ENCODE measurements at regions not wholly inside any gene's neighbourhood (a gene's known extent, or its start where the extent isn't known, plus 50 kb on each side); places are given as distances from the start of the nearest gene placed in this dataset.

DNA sequence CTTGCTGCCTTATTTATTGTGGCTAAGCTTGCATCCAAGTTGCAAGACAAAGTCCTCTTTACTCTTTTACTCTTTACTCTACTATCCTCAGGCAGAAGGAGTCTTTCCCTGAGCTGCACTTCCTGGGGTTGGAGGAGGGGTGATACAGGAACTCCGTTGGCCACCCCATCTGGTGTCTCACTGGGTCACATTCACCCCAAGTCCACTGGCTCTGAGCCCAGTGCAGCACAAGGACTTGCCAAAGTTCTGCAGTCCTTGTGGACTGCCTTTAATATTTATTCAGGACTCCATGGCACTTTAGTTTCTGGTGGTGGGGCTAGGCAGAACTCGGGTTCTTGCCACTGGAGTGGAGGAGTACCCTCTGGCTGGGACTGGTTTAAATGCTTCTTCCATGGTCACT lies 165.4 kb upstream of the KCNH8 start:
- Histone ChIP-seq H3K9me3 (ENCODE audit: control insufficient read depth, insufficient read depth, low read length) (peaks cover 8% of the 10 kb centered on the region), H4K5ac (ENCODE audit: low read depth, low read length) (no peak overlapping the region), H2AK9ac (replicated peaks; ENCODE audit: low read depth, low read length, poor library complexity) (no peak overlapping the region), H3K14ac (replicated peaks; ENCODE audit: low read depth, low read length) (no peak overlapping the region), H3K56ac (ENCODE audit: extremely low read depth, insufficient read depth, low read length) (no peak overlapping the region), H4K8ac (ENCODE audit: low read depth in 2 of 2, low read length in 2 of 2) (no peak overlapping the region), H3K4me2 (ENCODE audit: low read depth, low read length) (no peak overlapping the region), H3K36me3 (ENCODE audit: control insufficient read depth, insufficient read depth, low read length) (no peaks in the 10 kb centered on the region), H4K91ac (ENCODE audit: insufficient read depth, low read depth, low read length) (no peak overlapping the region), H3K27me3 (ENCODE audit: control insufficient read depth, insufficient read depth, low read length) (no peaks in the 10 kb centered on the region), H3K4me1 (ENCODE audit: control insufficient read depth, insufficient read depth, low read length) (no peaks in the 10 kb centered on the region), H4K20me1 (ENCODE audit: insufficient read depth, low read length) (no peaks in the 10 kb centered on the region), H2BK5ac (ENCODE audit: low read depth, low read length, poor library complexity, severe bottlenecking) (no peak overlapping the region), H2BK15ac (ENCODE audit: low read depth, low read length) (no peak overlapping the region), H2BK20ac (ENCODE audit: low read depth, low read length) (no peak overlapping the region), H2AFZ (replicated peaks; ENCODE audit: low read length, poor library complexity) (no peak overlapping the region), H3K9me1 (ENCODE audit: insufficient read depth, low read length) (no peaks in the 10 kb centered on the region), H3K79me1 (ENCODE audit: low read depth in 1 of 2, low read length in 2 of 2) (no peaks in the 10 kb centered on the region), H3K18ac (ENCODE audit: low read depth, low read length) (no peak overlapping the region), H2BK120ac (ENCODE audit: low read depth, low read length) (no peak overlapping the region), H2AK5ac (ENCODE audit: low read depth, low read length) (no peak overlapping the region), H3K4ac (ENCODE audit: low read depth, low read length) (no peak overlapping the region), H3K4me3 (ENCODE audit: insufficient read depth, low read depth, low read length) (no peak overlapping the region), H3K27ac (ENCODE audit: insufficient read depth, low read length) (no peak overlapping the region), H3K9ac (ENCODE audit: low read depth, low read length) (no peak overlapping the region), H3K23ac (ENCODE audit: low read depth, low read length) (no peak overlapping the region)
- ChIA-PET CTCF (no interaction called here), POLR2A (ENCODE audit: unreplicated experiment) (no interaction called here)
- ATAC-seq (ENCODE audit: low read depth) (no peak), DNase-seq (no peak)
- dilution Hi-C loops (cut with HindIII; ENCODE audit: low sequenced_read_pairs, unreplicated experiment): no loop called here
- no CpG with 5 or more reads among the region's 2 CpGs for WGBS, 2 experiments (ENCODE audit: extremely low coverage in 2 of 2, insufficient read length in 1 of 2)
- BruUV-seq (replicated peaks): no TSS peak
- TF ChIP-seq RAD21 (IDR thresholded peaks at IDR 0.05; ENCODE audit: low read length) (no peak), BHLHE40 (IDR thresholded peaks at IDR 0.05; ENCODE audit: low read depth, low read length) (no peak), MXI1 (IDR thresholded peaks at IDR 0.05; ENCODE audit: borderline replicate concordance, low read depth, low read length) (no peak), CHD1 (IDR thresholded peaks at IDR 0.05; ENCODE audit: low read depth, low read length) (no peak), FOS (IDR thresholded peaks at IDR 0.05; ENCODE audit: low read depth, low read length) (no peak), POLR2A (IDR thresholded peaks at IDR 0.05; ENCODE audit: low read depth, low read length) (no peak), RFX5 (IDR thresholded peaks at IDR 0.05; ENCODE audit: low read depth, low read length) (no peak), MAZ (IDR thresholded peaks at IDR 0.05; ENCODE audit: borderline replicate concordance, low read depth, low read length) (no peak), RCOR1 (IDR thresholded peaks at IDR 0.05; ENCODE audit: insufficient replicate concordance, low read length) (no peak)
- TF ChIP-seq, protein P1, sequence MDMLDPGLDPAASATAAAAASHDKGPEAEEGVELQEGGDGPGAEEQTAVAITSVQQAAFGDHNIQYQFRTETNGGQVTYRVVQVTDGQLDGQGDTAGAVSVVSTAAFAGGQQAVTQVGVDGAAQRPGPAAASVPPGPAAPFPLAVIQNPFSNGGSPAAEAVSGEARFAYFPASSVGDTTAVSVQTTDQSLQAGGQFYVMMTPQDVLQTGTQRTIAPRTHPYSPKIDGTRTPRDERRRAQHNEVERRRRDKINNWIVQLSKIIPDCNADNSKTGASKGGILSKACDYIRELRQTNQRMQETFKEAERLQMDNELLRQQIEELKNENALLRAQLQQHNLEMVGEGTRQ (IDR thresholded peaks at IDR 0.05; ENCODE audit: low read depth, low read length): no peak
- TF ChIP-seq, protein P2, sequence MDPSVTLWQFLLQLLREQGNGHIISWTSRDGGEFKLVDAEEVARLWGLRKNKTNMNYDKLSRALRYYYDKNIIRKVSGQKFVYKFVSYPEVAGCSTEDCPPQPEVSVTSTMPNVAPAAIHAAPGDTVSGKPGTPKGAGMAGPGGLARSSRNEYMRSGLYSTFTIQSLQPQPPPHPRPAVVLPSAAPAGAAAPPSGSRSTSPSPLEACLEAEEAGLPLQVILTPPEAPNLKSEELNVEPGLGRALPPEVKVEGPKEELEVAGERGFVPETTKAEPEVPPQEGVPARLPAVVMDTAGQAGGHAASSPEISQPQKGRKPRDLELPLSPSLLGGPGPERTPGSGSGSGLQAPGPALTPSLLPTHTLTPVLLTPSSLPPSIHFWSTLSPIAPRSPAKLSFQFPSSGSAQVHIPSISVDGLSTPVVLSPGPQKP (IDR thresholded peaks at IDR 0.05; ENCODE audit: borderline replicate concordance, low read depth, low read length): no peak
- in situ Hi-C loops (cut with MboI; ENCODE audit: low sequenced_read_pairs): no loop called here
- intact Hi-C loops (cut with micrococcal nuclease): no loop called here
